Left lobe of liver (tissue), 2 donors: ENCODE measurements at regions not wholly inside any gene's neighbourhood (a gene's known extent, or its start where the extent isn't known, plus 50 kb on each side); places are given as distances from the start of the nearest gene placed in this dataset.
"Not testable (repeated sequence)": the region's sequence is repeated elsewhere in the genome, so short reads cannot be mapped to it uniquely, and the experiment has no call there.

Experiments
- ATAC-seq: fragments of 200-7000 bp; cut with Tn5 transposase; one replicate; pipeline ENCODE4 v1.9.1; 2020; ENCODE audit warnings: mild to moderate bottlenecking, moderate library complexity
- DNase-seq: peaks from one replicate; pipeline ENCODE4 v3.0.0-alpha.2; 2020; ENCODE audit warnings: low spot score
- donor health status: DM: no; HTN: no; CAD: no; lungs with moderate emphysema.
- donor health status: DM: no; HTN: yes; CAD: no.

GRCh38 chr5:34416501-34417008, 239.6 kb upstream of the RAI14 start:
- no peak for ATAC-seq
- no peak for DNase-seq

GRCh38 chr5:34420191-34420590, 235.9 kb upstream of the RAI14 start:
- ATAC-seq, DNase-seq: not testable (repeated sequence)

DNA sequence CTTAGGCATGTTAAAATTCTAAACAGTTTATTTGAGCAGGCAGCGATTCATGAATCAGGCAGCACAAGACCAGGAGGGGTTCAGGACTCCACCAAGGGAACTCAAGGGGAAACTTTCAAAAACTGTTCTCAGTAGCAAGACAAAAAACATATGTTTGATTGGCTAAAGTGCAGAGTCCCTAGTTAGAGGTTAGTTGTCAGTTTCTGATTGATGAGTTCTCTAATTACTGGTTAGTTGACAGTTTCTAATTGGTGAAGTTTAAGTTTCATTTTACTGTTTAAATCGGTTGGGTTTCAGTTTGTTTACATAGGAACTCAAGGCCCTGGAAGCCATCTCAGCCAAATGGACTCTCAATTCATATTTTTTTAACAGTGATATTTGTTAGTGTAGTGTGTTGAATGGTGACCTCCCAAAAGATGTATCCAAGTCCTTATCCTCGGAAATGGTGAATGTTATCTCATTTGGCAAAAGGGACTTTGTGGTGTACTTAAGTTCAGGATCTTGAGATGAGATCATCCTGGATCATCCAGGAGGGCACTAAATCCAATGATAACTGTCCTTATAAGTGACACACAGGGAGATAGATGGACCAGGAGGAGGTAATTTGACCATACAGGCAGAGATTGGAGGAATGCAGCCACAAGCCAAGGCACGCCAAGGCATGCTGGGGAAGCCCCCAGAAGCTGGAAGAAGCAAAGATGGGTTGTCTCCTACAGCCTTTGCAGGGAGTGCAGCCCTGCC, 219.2 kb upstream of the RAI14 start:
- ATAC-seq, result no peak
- DNase-seq, result no peak

GRCh38 chr5:34439601-34440000, 216.5 kb upstream of the RAI14 start:
- DNase-seq (no peak), ATAC-seq (no peak)

DNA sequence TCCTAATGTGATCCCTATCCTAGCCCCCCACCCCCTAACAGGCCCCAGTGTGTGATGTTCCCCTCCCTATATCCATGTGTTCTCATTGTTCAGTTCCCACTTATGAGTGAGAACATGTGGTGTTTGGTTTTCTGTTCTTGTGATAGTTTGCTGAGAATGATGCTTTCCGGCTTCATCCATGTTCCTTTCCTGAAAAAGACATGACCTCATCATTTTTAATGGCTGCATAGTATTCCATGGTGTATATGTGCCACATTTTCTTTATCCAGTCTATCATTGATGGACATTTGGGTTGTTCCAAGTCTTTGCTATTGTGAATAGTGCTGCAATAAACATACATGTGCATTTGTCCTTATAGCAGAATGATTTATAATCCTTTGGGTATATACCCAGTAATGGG, 214.4 kb upstream of the RAI14 start:
- DNase-seq, ATAC-seq: not testable (repeated sequence)

DNA sequence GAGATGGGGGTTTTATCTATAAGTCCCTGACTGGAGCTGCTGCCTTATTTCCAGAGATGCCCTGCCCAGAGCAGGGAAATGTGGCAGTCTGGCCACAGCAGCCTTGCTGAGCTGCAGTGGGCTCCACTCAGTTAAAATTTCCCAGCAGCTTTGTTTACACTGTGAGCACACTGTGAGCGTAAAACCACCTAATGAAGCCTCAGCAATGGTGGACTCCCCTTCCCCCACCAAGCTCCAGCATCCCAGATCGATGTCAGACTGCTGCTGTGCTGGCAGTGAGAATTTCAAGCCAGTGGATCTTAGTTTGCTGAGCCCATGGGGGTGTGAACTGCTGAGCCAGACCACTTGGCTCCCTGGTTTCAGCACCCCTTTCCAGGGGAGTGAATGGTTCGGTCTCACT, 208.7 kb upstream of the RAI14 start:
- ATAC-seq, result no peak
- no peak for DNase-seq

GRCh38 chr5:34449639-34450038, 206.5 kb upstream of the RAI14 start:
- ATAC-seq, result no peak
- no peak for DNase-seq

DNA sequence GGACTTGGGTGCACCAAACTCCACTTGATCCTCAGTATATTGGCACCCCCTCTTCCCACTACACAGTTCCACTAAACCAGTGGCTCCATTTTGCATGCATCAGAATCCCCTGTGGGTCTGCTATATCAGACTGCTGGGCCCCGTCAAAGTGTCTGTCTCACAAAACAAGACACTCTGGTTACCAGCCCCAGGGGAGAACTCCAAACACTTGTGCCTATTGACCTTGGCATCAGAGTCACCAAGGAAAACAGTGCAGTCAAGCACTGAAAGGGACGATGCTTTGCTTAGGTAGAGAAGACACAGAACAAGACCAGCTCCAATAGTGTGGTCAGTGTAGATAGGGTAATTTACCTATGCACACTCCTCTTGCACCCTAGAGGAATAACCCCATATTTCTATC, 205.8 kb upstream of the RAI14 start:
- no peak for ATAC-seq
- no peak for DNase-seq

DNA sequence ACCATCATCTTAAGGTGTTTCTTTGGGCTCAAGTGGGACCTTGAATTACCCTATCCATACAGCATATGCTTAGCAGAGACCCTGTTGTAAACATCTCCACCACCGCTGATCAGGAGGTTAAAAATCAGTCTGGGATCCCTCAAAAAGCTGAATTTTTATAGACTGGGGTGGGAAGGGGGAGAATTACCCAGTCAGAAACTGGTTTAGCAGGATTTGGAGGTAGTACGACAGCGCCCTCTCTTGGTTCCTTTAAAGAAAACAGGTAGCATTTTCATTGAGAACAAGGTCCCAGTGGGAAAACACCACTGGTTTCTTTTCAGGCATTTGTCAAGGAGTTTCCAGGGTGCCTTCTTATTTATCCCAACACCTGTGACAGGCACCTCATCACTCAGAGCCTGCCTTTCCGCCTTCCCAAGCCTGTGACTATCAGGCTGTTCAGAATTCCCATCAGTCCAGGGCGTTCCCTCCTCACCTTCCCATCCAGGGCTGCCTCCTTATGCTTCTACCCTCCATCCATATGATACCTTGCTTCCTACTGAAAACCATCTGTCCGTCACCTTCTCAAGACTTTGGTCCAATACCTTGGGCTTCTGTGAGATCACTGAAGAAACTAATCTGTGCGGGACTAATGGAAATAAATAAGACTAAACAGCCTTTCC, 203.8 kb upstream of the RAI14 start:
- ATAC-seq, result no peak

DNA sequence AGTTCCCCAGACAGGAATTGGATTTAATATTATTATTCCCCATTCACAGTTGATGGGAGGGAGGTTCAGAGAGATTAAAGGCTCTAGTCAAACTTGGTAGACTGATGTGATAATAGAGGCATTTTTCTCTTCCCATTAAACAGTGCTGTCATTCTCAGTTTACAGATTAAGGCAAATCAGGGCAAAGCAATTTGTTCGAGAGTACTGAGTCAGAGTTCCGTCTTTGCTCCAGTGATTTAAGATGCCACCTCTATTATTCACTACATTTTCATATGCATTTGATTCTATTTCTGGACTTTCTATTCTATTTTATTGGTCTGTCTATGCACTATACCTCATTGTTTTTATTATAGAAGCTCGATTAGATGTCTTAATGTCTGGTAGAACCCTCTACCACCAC, 201.0 kb upstream of the RAI14 start:
- DNase-seq (no peak), ATAC-seq (no peak)

More for the DNA sequence above, 203.8 kb upstream of the RAI14 start:
- DNase-seq, result no peak

- DNase-seq (no peak), ATAC-seq (no peak)
These were observed 196.2 kb upstream of the RAI14 start for GRCh38 chr5:34459908-34460307.

GRCh38 chr5:34460496-34460895, 195.6 kb upstream of the RAI14 start:
- ATAC-seq, result no peak

DNA sequence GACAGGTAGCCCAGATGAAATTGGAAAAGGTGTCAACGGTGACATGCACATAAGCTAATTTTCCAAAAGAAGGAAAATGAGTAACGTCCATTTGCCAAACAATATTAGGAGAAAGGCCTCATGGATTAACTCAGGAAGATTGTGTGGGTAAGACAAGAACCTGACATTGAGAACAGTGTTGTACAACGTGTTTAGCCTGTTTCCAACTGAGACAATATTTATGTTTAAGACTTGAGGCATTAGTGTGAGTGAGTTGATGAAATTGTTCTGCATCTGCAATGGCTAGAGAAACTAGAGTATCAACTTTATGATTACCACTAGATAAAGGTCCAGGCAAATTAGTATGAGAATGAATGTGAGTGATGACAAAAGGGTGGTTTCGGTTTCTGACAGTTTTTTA, 191.3 kb upstream of the RAI14 start:
- DNase-seq, result no peak
- ATAC-seq, result no peak

More at GRCh38 chr5:34460496-34460895, 195.6 kb upstream of the RAI14 start:
- no peak for DNase-seq

- DNase-seq, ATAC-seq: not testable (repeated sequence)
These were observed 190.8 kb upstream of the RAI14 start for GRCh38 chr5:34465301-34465700.

DNA sequence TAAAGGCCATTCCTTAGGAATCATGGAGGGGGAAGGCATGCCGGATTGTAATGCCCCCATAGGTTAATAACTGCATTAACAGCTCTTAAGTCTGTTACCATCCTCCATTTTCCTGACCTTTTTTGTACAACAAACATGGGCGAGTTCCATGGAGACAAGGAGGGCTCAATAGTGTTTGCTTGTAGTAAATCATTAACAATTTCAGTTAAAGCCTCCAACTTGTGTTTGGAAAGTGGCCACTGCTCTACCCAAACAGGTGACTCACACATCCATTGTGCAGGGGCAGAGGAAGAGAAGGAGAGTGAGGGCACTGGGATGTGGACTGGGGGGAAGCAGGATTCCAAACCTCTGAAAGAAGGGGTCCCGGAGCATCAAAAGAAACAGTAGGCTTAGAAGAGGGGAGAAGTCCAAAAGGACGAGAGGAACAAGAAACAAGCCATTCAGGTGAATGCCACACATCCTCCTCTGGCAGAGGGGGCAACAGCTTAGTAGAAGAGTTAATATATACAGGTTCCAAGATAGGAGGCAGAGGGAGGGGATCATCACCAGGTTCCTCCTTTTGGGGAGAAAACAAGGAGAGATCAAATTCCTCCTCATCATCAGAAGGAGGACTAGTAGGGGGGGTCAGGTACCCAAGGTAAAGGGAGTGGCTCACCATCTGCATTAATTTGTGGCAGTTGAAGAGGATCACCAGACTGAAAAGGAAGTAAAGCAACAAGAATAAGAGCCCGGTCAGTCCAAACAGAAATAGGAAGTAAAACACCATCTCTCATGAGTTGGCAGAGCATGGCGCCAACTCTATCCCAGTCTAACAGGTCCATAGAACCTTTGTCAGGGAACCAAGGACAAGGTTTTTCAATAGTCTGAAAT, 189.4 kb upstream of the RAI14 start:
- DNase-seq, result peak; percentile 54
- ATAC-seq, result peak; percentile 61

- DNase-seq (no peak), ATAC-seq (no peak)
These were observed 188.7 kb upstream of the RAI14 start for GRCh38 chr5:34467436-34467835.

DNA sequence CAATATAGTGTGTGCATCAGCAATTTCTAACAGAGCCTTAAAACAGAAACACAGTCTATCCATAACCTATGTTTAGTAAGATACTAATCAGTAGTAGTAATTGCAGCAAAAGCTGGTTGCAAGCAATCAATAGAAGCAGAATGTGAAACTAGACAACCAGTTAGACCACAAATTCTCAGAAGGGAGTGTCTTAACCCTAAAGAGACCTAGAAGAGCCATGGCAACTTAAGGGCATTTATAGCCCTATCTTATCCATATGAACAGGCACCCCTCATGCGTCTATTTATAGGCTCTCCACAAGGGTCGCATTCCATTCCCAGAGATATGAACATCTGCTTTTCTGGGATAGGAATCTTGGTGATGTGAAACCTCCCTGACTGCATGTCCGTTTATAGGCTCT, 188.1 kb upstream of the RAI14 start:
- not testable (repeated sequence) for ATAC-seq, DNase-seq

DNA sequence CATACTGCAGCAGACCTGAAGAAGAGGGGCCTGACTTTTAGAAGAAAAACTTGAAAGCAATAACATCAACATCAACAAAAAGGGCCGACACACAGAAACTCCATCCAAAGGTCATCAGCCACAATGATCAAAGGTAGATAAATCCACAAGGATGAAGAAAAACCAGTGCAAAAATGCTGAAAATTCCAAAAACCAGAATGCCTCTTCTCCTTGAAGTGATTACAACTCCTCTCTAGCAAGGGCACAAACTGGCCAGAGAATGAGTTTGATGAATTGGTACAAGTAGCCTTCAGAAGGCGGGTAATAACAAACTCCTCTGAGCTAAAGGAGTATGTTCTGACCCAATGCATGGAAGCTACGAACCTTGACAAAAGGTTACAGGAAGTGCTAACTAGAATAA, 186.2 kb upstream of the RAI14 start:
- no peak for DNase-seq
- ATAC-seq, result no peak

GRCh38 chr5:34474573-34475021, 181.5 kb upstream of the RAI14 start:
- DNase-seq (no peak), ATAC-seq (peak; percentile 99)

GRCh38 chr5:34475249-34475966, 180.7 kb upstream of the RAI14 start:
- no peak for DNase-seq
- no peak for ATAC-seq
